OCI-LY3 (cell line): ENCODE measurements at regions not wholly inside any gene's neighbourhood (a gene's known extent, or its start where the extent isn't known, plus 50 kb on each side); places are given as distances from the start of the nearest gene placed in this dataset.

Experiments used
- H2AFZ ChIP-seq: fragments of 200-600, 300-600 bp; shearing (Covaris generic); 2 replicates; pipeline ENCODE4 v1.6.0; 2014; ENCODE audit warnings: antibody characterized with exemption, low read depth, low read length
- H3K27ac ChIP-seq: fragments of 200-600, 300-600 bp; sonication (generic); 2 replicates; pipeline ENCODE4 v1.5.1; 2014; ENCODE audit warnings: mild to moderate bottlenecking, low read length, moderate library complexity, mixed read lengths
- H3K27me3 ChIP-seq: fragments of 200-600, 300-600 bp; sonication (generic); 2 replicates; pipeline ENCODE4 v1.6.1; 2014; ENCODE audit warnings: low read depth, low read length, mixed read lengths
- H3K36me3 ChIP-seq: fragments of 200-600, 300-600 bp; sonication (generic); replicated peaks from 2 replicates; pipeline ENCODE3; 2014; ENCODE audit warnings: low read depth, low read length, mixed read lengths
- H3K4me1 ChIP-seq: fragments of 300-600, 200-600 bp; sonication (generic); 2 replicates; pipeline ENCODE4 v1.6.1; 2014; ENCODE audit warnings: low read length, mixed read lengths
- H3K4me2 ChIP-seq: fragments of 200-600, 300-600 bp; sonication (generic); 2 replicates; pipeline ENCODE4 v1.6.1; 2014; ENCODE audit warnings: low read length, mixed read lengths
- H3K4me3 ChIP-seq: fragments of 300-600, 200-600 bp; sonication (generic); 2 replicates; pipeline ENCODE4 v1.5.1; 2014; ENCODE audit warnings: antibody characterized with exemption, mild to moderate bottlenecking, low read length, moderate library complexity
- H3K79me2 ChIP-seq: fragments of 300-600, 200-600 bp; shearing (Covaris generic); 2 replicates; pipeline ENCODE4 v1.6.1; 2014; ENCODE audit warnings: mild to moderate bottlenecking, low read length, mixed read lengths
- H3K9ac ChIP-seq: fragments of 300-600, 200-600 bp; shearing (Covaris generic); 2 replicates; pipeline ENCODE4 v1.6.0; 2014; ENCODE audit warnings: mild to moderate bottlenecking, low read length, moderate library complexity
- H3K9me3 ChIP-seq: fragments of 200-600, 300-600 bp; shearing (Covaris generic); 2 replicates; pipeline ENCODE4 v1.6.1; 2014; ENCODE audit warnings: low read length, mixed read lengths; ENCODE audit not compliant: insufficient read depth
- H4K20me1 ChIP-seq: fragments of 200-600, 300-600 bp; sonication (generic); 2 replicates; pipeline ENCODE4 v1.6.1; 2016; ENCODE audit warnings: low read length, mixed read lengths; ENCODE audit not compliant: insufficient read depth
- CTCF ChIP-seq: fragments of 200-600, 300-600 bp; sonication (generic); IDR thresholded peaks from 2 replicates; pipeline ENCODE4 v1.5.1; 2014; ENCODE audit warnings: antibody characterized with exemption, low read length, low read depth
- EZH2phosphoT487 ChIP-seq: fragments of 200-600 bp; shearing (Covaris generic); IDR thresholded peaks from 2 replicates; pipeline ENCODE4 v1.6.1; 2018; ENCODE audit warnings: antibody characterized with exemption, mixed run types, low read depth

GRCh38 chr2:189306525-189306924 lies 127.0 kb upstream of the COL5A2 start:
- Histone ChIP-seq H4K20me1 (no peaks in the 10 kb centered on the region), H2AFZ (no peak overlapping the region), H3K9ac (no peak overlapping the region), H3K9me3 (no peaks in the 10 kb centered on the region), H3K4me1 (no peaks in the 10 kb centered on the region), H3K4me3 (no peak overlapping the region), H3K27me3 (no peaks in the 10 kb centered on the region), H3K4me2 (no peak overlapping the region), H3K27ac (no peak overlapping the region), H3K79me2 (no peaks in the 10 kb centered on the region), H3K36me3 (no peaks in the 10 kb centered on the region)
- TF ChIP-seq CTCF (no peak), EZH2phosphoT487 (no peak)

- no peaks in the 10 kb centered on the region for H3K4me1 ChIP-seq
- TF ChIP-seq EZH2phosphoT487 = no peak
- TF ChIP-seq CTCF = no peak
- no peaks in the 10 kb centered on the region for H3K27me3 ChIP-seq
- H3K9ac ChIP-seq = no peak overlapping the region
- no peak overlapping the region for H3K27ac ChIP-seq
- H3K79me2 ChIP-seq = no peaks in the 10 kb centered on the region
- no peaks in the 10 kb centered on the region for H4K20me1 ChIP-seq
- no peaks in the 10 kb centered on the region for H3K36me3 ChIP-seq
- H3K9me3 ChIP-seq = no peaks in the 10 kb centered on the region
- no peak overlapping the region for H2AFZ ChIP-seq
- H3K4me2 ChIP-seq = no peak overlapping the region
- no peak overlapping the region for H3K4me3 ChIP-seq
Observed at GRCh38 chr2:189308056-189308790, 128.7 kb upstream of the COL5A2 start.

- H3K9me3 ChIP-seq = no peaks in the 10 kb centered on the region
- no peak overlapping the region for H3K27ac ChIP-seq
- H3K27me3 ChIP-seq = no peaks in the 10 kb centered on the region
- no peak overlapping the region for H3K9ac ChIP-seq
- no peaks in the 10 kb centered on the region for H3K4me1 ChIP-seq
- no peak overlapping the region for H3K4me3 ChIP-seq
- no peak overlapping the region for H2AFZ ChIP-seq
- H3K4me2 ChIP-seq = no peak overlapping the region
- TF ChIP-seq CTCF (no peak), EZH2phosphoT487 (no peak)
- H4K20me1 ChIP-seq = no peaks in the 10 kb centered on the region
- H3K79me2 ChIP-seq = no peaks in the 10 kb centered on the region
- no peaks in the 10 kb centered on the region for H3K36me3 ChIP-seq
Observed at GRCh38 chr2:189309331-189309730, 129.8 kb upstream of the COL5A2 start.

GRCh38 chr2:189312211-189312610 lies 129.1 kb upstream of the WDR75 start:
- no peaks in the 10 kb centered on the region for H4K20me1 ChIP-seq
- no peaks in the 10 kb centered on the region for H3K27me3 ChIP-seq
- H3K9me3 ChIP-seq = no peaks in the 10 kb centered on the region
- no peaks in the 10 kb centered on the region for H3K79me2 ChIP-seq
- H3K36me3 ChIP-seq = no peaks in the 10 kb centered on the region
- H3K4me1 ChIP-seq = no peaks in the 10 kb centered on the region
- no peak overlapping the region for H3K4me2 ChIP-seq
- TF ChIP-seq CTCF (no peak), EZH2phosphoT487 (no peak)
- H3K4me3 ChIP-seq = no peak overlapping the region
- H3K9ac ChIP-seq = no peak overlapping the region
- no peak overlapping the region for H3K27ac ChIP-seq
- H2AFZ ChIP-seq = no peak overlapping the region
